DMS53 (cell line): ENCODE measurements at regions not wholly inside any gene's neighbourhood (a gene's known extent, or its start where the extent isn't known, plus 50 kb on each side); places are given as distances from the start of the nearest gene placed in this dataset.

ENCODE experiments used
- DNase-seq: peaks from one replicate; lab custom pipeline; 2025; lab: John Stamatoyannopoulos, UW

DNA sequence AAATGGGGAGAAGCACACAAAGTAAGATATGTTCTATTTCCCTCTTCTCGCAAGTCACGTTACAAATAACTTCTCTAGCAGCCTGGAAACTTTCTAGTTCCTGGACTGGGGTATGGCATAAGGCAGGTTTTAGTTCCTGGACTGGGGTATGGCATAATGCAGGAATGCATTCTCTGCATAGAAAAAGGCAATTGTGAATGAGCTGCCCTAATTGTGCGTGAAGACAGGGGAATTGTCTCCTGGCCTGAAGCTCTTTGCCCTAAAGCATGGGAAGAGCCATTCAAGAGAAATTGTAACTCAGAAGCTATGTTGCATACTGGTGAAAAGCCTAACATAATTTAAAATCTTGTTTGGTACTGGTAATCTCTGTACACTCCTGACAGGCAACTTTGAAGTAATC, 54.3 kb upstream of the CBLB start:
- DNase-seq = no peak

DNA sequence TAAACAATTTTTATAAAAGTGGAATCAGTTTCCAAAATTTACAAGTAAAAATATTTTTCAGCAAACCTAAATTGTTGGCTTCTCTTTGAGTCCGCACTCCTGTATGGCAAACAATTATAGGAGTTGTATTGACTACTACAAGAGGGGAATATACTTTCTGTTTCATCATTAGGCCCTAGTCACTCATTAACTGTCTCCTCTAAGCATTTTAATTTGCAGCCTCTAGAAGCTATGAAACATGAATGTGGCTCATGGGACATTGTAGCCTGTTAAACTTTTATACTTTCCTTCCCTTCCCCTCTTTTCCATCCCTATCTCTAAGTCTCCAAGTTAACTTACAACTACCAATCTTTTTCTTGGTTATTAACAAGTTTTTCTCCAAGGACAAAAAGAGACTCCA, 58.9 kb upstream of the CBLB start:
- no peak for DNase-seq

- DNase-seq = no peak
Measured at GRCh38 chr3:105930733-105931132, 61.9 kb upstream of the CBLB start.

DNA sequence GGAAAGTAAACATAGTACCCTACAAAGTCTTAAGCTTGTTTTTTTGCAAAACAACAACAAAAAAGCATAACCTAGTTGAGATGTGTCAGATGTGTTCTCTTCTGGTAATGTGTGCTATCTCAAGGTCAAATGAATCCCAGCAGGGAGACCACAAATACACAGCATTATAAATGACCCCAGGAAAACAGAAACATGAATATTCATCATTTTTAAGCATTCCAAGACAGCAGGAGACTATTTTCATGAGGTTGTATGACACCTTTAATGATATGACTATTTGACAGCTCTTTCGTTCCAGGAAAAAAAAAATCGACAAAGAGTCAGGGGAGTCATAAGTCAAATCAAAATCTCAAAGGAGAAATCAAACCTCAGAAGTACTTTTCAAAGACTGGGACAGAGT, 62.7 kb upstream of the CBLB start:
- no peak for DNase-seq

- no peak for DNase-seq
Measured at GRCh38 chr3:105933871-105934270, 65.1 kb upstream of the CBLB start.

DNA sequence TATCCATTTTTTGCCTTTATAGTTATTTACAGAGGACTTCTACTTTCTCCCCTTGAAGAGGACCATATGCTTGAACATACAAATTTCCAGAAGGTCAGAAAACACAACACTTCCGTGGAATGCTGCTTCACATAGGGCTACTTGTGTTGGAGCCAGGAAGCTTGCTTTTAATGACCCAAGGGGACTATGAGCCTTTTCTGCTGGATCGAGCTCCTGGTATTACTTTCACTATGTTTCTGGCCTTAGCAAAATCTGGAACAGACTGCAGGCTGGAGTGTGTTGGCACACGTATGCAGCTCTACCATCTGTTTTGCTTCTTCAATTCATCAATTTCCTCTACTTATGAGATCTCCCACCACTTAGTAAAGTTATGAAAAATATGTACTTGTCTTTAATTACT, 69.3 kb upstream of the CBLB start:
- no peak for DNase-seq

DNA sequence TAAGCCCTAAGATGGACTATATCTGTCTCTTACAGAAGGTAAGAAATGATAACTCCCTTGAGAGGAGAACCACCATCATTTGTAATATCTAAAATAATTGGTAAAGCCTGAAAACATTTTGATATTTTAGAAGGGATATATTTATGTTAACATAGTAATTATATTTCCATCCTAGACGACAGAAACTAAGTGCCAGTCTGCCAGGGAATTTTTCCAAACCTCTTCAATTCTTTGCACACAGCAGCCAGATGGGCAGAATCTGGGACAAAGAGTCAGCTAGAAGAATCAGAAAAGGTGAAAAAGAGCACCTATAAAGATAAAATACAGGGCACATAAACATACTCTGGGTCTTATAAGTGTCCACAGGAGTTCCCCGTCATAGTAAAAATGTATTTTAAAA, 70.0 kb upstream of the CBLB start:
- no peak for DNase-seq

DNA sequence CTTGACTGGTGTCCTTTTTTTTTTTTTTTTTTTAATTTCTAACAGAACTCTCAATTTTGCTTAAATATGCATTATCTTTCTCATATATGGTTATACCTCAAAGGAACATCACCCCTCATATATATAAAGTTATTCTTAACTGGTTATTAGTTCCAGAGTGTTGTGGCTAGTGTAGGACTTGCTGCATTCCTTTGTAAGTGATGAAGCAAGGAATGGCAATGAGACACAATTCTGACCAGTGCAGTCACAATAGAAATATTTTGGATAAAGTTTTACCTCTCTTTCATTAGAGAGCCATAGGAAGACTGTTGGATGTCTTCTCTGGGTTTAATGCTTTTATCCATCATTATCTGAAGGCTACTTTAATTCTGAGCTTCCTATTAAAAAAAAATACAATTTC, 75.5 kb upstream of the CBLB start:
- DNase-seq = no peak

DNA sequence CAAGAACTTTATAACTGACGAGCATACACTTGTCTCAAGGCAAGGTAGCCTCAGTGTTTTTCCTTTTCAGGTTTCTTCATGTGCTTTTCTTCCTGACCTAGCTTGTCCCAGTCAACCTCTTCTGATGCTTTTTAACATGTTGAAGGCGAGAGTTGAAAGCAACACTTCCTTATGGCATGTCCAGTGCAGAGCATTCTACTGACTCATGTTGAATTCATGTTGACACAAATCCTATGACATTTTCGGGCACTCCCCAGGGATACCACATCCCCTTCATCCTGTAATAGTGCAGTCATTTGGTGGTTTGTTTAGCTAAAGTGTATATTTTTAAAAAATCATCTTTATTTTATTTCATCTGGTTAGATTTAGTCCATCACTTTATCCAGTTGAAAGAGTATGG, 75.9 kb upstream of the CBLB start:
- peak; percentile 2 for DNase-seq

GRCh38 chr3:105948101-105948500, 79.3 kb upstream of the CBLB start:
- DNase-seq = no peak

DNA sequence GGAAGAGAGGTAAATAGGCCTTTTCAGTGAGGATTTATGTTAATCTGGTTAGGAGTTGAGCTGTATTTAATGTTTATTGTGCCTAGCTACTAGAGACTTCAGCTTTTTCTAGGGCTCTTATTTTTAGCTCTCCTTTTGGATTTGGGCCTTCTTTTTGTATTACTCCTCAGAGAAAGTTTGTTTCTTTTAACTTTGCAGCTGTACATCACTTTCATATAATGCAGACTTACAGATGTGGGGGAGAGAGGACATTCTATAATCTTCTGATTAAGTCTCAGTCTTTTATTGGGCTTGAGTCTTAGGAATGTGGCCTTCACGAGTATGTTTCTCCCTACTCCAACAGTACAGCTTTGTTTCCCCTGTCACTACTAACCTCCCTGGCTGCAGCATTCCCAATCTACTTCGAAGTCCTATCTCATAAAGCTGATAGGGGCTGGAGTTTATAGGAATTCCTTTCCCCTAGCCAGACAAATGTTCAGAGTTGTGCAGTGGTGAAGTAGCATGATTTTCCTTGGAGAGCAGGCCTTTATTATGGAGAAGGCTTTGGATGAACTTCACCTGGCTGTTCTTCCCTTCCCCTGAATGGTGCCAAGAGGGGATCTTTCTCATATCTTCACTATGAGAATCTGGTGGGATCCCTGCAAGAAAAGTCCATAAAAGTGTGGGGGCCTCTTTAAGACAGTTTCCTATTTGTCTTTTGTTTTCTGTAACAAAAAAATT, 82.2 kb upstream of the CBLB start:
- DNase-seq = no peak

DNA sequence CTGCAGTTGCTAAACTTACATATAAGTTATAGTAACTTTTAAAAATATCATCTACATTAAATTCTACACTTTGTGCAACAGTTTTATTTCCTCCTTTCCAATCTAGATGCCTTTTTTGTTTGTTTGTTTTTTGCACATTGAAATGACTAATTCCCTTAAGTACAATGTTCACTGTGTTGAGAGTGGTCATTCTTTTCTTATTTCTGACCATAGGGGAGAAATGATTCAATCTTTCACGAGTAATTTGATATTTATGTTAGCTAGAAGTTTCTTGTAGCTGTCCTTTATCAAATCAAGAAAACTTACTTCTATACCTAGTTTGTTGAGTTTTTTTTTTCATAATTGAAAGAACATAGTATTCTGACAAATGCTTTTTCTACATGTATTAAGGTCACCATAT, 85.0 kb upstream of the CBLB start:
- no peak for DNase-seq

DNA sequence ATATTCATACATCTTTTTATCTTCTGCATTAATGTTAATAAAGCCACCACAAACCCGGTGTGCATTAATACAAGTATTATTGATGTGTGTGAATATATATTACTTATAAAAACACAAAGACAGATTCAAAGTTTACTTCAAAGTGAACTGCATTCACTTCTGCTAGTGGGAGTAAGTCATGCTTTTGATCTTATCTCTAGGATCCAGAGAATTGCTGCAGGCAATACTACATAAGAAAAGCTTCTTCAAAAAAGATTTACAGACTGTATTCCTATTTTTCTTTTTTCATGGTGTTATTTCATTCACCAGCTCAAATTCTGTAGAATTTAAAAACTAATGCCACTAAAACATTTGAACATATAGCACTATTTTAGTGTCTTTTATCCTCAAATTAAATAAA, 87.5 kb upstream of the CBLB start:
- no peak for DNase-seq

DNA sequence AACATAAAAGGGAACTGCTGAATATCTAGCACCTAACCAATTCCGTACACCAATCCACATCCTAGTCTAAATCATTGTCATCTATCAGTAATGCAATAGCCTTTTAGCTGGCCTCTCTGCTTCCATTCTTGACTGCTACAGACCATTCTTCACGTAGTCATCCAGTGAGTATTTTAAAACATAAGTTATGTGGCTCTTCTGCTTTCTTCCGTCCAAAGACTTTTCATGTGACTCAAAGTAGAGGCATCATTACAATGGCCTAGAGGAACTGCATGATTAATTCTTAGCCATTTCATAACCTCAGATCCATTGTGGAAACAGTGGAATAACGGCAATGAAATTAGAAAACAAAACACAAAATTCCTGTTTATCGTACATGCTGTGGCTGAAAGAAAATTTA, 88.9 kb upstream of the CBLB start:
- no peak for DNase-seq

DNA sequence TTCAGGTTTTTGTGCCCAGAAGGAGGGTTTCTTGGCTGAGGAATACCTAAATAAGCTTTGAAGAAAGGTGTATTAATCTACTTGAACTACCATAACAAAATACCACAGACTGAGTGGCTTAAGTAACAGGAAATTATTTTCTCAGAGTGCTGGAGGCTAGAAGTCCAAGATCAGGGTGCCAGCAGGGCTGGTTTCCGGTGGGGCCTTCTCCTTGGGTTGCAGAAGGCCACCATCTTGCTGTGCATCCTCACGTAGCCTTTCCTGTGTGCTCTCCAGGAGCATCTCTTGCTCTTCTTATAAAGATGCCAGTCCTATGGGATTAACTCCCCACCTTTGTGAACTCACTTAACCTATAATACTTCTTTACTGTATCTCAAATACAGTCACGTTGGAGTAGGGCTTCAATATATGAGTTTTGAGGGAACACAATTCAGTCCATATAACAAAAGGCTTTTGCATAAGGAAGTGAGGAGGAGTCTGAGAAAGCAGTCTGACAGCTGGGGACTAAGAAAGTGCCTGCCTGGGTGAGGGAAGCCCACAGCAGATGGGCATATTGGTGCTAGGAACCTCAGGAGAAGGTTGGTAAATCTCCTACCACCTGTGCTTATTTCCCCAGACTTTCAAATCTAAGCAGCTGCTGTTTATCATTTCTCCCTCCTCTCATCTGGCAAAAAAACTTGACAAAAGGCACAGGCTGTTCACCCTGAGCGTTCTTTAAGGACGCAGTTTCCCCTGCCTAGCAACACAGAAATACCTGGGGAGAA, 89.6 kb upstream of the CBLB start:
- DNase-seq = no peak

DNA sequence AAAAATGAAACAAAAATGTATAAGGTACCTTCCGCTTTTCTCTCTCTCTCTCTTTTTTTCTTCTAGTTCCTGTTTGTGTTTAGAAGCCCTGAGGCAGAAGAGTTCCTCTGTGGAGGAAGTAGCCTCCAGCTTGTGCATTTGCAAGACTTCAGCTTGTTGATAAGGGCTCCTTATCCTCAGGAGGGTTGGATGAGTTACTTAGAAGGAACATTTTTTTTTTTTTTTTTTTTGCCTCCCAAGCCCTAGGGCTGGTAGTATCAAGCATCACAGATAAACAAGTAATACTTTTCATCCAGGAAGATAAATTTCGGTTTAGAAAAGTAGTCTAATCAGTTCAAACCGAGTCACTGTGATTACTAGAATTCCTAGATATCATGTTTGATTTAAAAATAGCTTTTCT, 91.0 kb upstream of the CBLB start:
- no peak for DNase-seq

- no peak for DNase-seq
Measured at GRCh38 chr3:105960381-105960780, 91.6 kb upstream of the CBLB start.

DNA sequence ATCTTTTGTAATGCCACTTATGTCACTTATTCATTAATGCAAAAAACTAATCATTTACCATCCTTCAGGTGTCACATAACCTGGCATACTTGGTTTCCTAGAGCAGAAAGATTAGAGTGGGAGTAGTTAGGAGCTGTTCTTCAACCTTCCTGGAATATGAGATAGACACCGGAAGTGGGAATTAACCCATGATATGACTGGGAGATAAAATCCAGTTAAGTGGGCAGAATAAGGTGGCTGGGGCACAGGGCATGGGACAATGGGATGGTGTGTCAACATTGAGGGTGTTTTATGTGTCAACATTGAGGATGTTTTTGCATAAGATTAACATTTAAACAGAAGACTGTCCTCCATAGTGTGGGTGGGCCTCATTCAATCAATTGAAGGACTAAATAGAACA, 94.3 kb upstream of the CBLB start:
- DNase-seq = peak; percentile 4

DNA sequence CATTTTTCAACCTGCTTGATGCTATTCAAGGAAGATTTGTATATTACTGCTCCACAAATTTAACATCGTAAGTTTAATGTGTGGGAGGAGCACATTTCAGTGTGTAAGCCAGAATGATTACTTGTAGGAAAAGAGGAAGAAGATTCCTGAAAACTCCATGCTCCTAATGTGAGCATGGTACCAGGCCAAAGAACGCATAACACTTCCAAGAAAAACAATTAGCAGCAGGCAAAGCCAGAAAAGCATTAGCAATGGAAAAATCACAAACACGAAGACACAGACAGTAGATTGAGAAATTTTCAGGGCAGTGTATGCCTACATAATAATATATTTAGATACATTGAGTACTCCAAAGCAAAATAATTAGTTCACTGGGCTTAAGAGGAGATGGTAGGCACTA, 96.6 kb upstream of the CBLB start:
- no peak for DNase-seq

DNA sequence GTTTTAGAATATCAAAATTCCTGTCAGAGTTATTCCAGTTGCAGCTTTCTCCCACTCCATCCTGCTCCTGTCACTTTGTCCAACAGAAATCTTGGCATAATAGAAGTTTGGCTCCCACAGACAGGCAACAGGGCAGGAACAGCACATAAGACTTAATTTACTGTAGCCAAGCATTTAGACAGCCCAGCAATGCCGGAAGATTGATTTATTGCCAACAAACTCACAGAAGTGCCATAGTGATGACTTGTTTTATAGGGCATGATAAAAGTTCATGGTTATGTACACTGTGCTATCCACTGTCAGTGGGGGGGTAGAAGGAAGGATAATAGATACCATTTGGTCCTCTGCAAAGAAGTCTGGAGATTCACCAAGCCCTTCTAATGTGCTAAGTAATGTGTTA, 98.3 kb upstream of the CBLB start:
- no peak for DNase-seq

GRCh38 chr3:105970283-105970682, 101.5 kb upstream of the CBLB start:
- peak; percentile 6 for DNase-seq

DNA sequence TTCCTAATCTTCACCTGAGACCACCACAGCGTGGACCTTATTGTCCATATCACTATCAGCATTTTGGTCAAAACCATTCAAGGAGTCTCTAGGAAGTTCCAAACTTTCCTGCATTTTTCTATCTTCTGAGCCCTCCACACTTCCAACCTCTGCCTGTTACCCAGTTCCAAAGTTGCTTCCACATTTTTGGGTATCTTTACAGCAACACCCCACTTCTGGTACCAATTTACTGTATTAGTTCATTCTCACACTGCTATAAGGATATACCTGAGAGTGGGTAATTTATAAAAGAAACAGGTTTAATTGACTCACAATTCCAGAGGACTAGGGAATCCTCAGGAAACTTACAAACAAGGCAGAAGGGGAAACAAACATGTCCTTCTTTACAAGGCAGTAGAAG, 103.3 kb upstream of the CBLB start:
- no peak for DNase-seq

DNA sequence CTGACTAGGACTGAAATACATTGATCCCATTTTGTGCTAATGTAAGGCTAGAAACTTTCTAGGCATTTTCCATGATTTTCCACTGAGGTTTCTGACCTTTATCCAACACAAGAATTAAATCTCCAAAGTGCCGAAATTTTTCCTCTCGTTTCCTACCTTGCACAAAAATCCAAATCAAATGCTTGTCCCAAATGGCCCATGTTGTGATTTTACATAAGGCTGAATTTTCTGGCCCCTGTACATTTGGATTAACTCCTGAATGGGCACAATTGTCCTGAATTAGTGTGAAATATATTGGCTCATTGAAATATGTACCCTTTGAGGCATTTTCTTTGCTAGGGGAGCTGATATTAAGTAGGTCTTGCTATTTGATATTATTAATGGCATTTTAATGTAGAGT, 105.6 kb upstream of the CBLB start:
- DNase-seq = no peak

DNA sequence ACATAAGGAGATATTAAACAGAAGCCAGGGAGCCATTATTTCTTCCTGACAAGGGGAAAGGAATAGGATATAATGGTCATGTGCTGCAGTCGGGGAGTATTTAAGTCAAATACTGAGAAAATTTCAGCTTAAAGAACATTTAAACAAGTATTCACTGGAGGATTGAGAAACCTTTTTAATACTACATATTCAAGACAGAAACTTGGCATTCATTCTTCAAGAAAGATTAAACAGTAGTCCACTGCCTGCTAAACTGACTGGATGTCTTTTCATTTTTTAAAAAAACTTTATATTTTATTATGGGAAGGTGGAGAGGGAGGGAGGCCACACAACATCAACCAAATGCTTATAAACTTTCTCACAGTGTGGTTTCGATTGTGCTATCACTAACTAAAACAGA, 107.4 kb upstream of the CBLB start:
- no peak for DNase-seq
